HepG2 (cell line): ENCODE measurements at regions not wholly inside any gene's neighbourhood (a gene's known extent, or its start where the extent isn't known, plus 50 kb on each side); places are given as distances from the start of the nearest gene placed in this dataset.

ENCODE experiments used
- ATAC-seq: fragments of 200-7000 bp; cut with Tn5 transposase; 3 replicates; pipeline ENCODE4 v1.9.1; 2020; ENCODE audit warnings: mild to moderate bottlenecking, moderate library complexity
- BruUV-seq: library from RNA; stranded (reverse); fragments of 400-500 nt; replicated peaks from 2 replicates; lab custom pipeline; 2021; lab: Mats Ljungman, UMichigan
- CTCF ChIA-PET: fragments of 300-600 bp; formaldehyde crosslinking; extraction: SDS; loops from one replicate; lab custom pipeline; 2021; ENCODE audit warnings: low total read pairs, inconsistent platforms, low intra/inter-chr PET ratio; lab: Yijun Ruan, JAX
- POLR2A ChIA-PET: fragments of 350-600 bp; sonication (Branson Sonifier 250); formaldehyde crosslinking; loops from one replicate; lab custom pipeline; 2020; ENCODE audit warnings: antibody characterized with exemption, inconsistent platforms; lab: Yijun Ruan, JAX
- DNase-seq: peaks from one replicate; pipeline ENCODE4 v3.0.0-alpha.2; 2015; ENCODE audit warnings: low spot score
- FAIRE-seq: peaks from 3 replicates; lab custom pipeline; 2011; peaks lifted over from hg19 to GRCh38; lab: Jason Lieb, UNC
- H2AFZ ChIP-seq: one replicate; pipeline ENCODE4 v1.6.1; 2011; ENCODE audit warnings: low read length, inconsistent platforms
- H3K27ac ChIP-seq: fragments of 300-600 bp; 3 replicates; pipeline ENCODE4 v1.8.0; 2011; ENCODE audit warnings: mixed run types, mild to moderate bottlenecking, mixed read lengths, low read length, inconsistent platforms; ENCODE audit not compliant: insufficient read depth; ENCODE audit errors: extremely low read length
- H3K27me3 ChIP-seq, 2 experiments: fragments of 200-600 bp in 1 of 2; 2 replicates in 1 of 2; 3 replicates in 1 of 2; pipeline versions ENCODE4 v1.6.0 to v1.8.0; 2011; ENCODE audit warnings: low read length in 2 of 2, mild to moderate bottlenecking in 2 of 2, moderate library complexity in 2 of 2, inconsistent platforms in 1 of 2; ENCODE audit not compliant: insufficient read depth in 2 of 2, control insufficient read depth in 1 of 2
- H3K36me3 ChIP-seq, 2 experiments: fragments of 200-600 bp in 1 of 2; replicated peaks in 1 of 2; 2 replicates in 1 of 2; 3 replicates in 1 of 2; pipeline versions ENCODE4 v1.5.1 to v1.8.0; 2011; ENCODE audit warnings: low read length in 2 of 2, inconsistent platforms in 1 of 2; ENCODE audit not compliant: insufficient read depth in 2 of 2, control insufficient read depth in 1 of 2
- H3K4me1 ChIP-seq: 2 replicates; pipeline ENCODE4 v1.5.1; 2012; ENCODE audit warnings: low read length, inconsistent platforms; ENCODE audit not compliant: insufficient read depth
- H3K4me2 ChIP-seq: 2 replicates; pipeline ENCODE4 v1.6.0; 2011; ENCODE audit warnings: low read depth, low read length, inconsistent platforms
- H3K4me3 ChIP-seq, 3 experiments: fragments of 200-600 bp in 1 of 3; sonication (generic), shearing (Covaris generic) in 1 of 3; replicated peaks in 1 of 3; 2 replicates each; pipeline ENCODE4 v1.5.1; 2011 to 2016; ENCODE audit warnings: low read length in 3 of 3, inconsistent platforms in 2 of 3, low read depth in 2 of 3, mild to moderate bottlenecking in 2 of 3, control low read depth in 1 of 3, mixed read lengths in 1 of 3; ENCODE audit not compliant: insufficient read depth in 1 of 3
- H3K79me2 ChIP-seq: one replicate; pipeline ENCODE4 v1.6.1; 2011; ENCODE audit warnings: low read length, inconsistent platforms; ENCODE audit not compliant: insufficient read depth
- H3K9ac ChIP-seq: 2 replicates; pipeline ENCODE4 v1.6.0; 2011; ENCODE audit warnings: mild to moderate bottlenecking, low read depth, low read length, inconsistent platforms; ENCODE audit not compliant: insufficient read depth
- H3K9me3 ChIP-seq: 2 replicates; pipeline ENCODE4 v1.5.1; 2012; ENCODE audit warnings: mild to moderate bottlenecking, low read length
- H4K20me1 ChIP-seq: 2 replicates; pipeline ENCODE4 v1.6.0; 2011; ENCODE audit warnings: inconsistent platforms, mild to moderate bottlenecking, low read length, moderate library complexity; ENCODE audit not compliant: insufficient read depth
- CEBPG ChIP-seq: IDR thresholded peaks from 2 replicates; pipeline ENCODE4 v1.6.1; 2016
- HMG20A ChIP-seq: IDR thresholded peaks from 2 replicates; pipeline ENCODE4 v1.6.1; 2016; ENCODE audit warnings: borderline replicate concordance
- HMGA1 ChIP-seq: sonication (generic); formaldehyde crosslinking; conservative IDR thresholded peaks from 2 replicates; pipeline ENCODE4 v1.4.0; 2020; ENCODE audit warnings: missing genetic modification reagents
- HNRNPK ChIP-seq: fragments of 200-400 bp; formaldehyde crosslinking; IDR thresholded peaks from 2 replicates; pipeline ENCODE4 v1.6.1; 2018; ENCODE audit warnings: low read length, low read depth, moderate library complexity, mild to moderate bottlenecking; ENCODE audit not compliant: poor library complexity, severe bottlenecking
- KDM2A ChIP-seq: sonication (generic); formaldehyde crosslinking; IDR thresholded peaks from 2 replicates; pipeline ENCODE4 v1.4.0; 2020; ENCODE audit warnings: low read depth, missing genetic modification reagents, borderline replicate concordance
- NFYB ChIP-seq: sonication (generic); formaldehyde crosslinking; IDR thresholded peaks from 2 replicates; pipeline ENCODE4 v1.4.0; 2020; ENCODE audit warnings: missing genetic modification reagents
- SIX4 ChIP-seq: sonication (generic); formaldehyde crosslinking; IDR thresholded peaks from 2 replicates; pipeline ENCODE4 v1.4.0; 2020; ENCODE audit warnings: missing genetic modification reagents
- SRSF4 ChIP-seq: fragments of 200-400 bp; formaldehyde crosslinking; IDR thresholded peaks from one replicate; pipeline ENCODE4 v1.6.1; 2018; ENCODE audit warnings: mild to moderate bottlenecking, low read depth, low read length, moderate library complexity; ENCODE audit not compliant: poor library complexity, severe bottlenecking
- ZFP82 ChIP-seq: sonication (generic); formaldehyde crosslinking; IDR thresholded peaks from 2 replicates; pipeline ENCODE4 v1.5.1; 2020; ENCODE audit warnings: mild to moderate bottlenecking, missing genetic modification reagents, borderline replicate concordance
- ZHX2 ChIP-seq, 2 experiments: sonication (generic) in 1 of 2; formaldehyde crosslinking in 1 of 2; IDR thresholded peaks; 2 replicates each; pipeline versions ENCODE4 v1.6.1 to v1.9.0; 2014 to 2022; ENCODE audit warnings: antibody characterized with exemption in 1 of 2, borderline replicate concordance in 1 of 2, inconsistent platforms in 1 of 2, low read depth in 1 of 2, missing genetic modification reagents in 1 of 2
- ZNF235 ChIP-seq: sonication (generic); formaldehyde crosslinking; IDR thresholded peaks from 2 replicates; pipeline ENCODE4 v1.8.1; 2023; ENCODE audit warnings: mild to moderate bottlenecking, missing genetic modification reagents, borderline replicate concordance
- ZNF609 ChIP-seq: sonication (generic); formaldehyde crosslinking; IDR thresholded peaks from 2 replicates; pipeline ENCODE4 v1.4.0; 2020; ENCODE audit warnings: mild to moderate bottlenecking, missing genetic modification reagents, borderline replicate concordance
- ZNF644 ChIP-seq: IDR thresholded peaks from 2 replicates; pipeline ENCODE4 v1.6.1; 2016; ENCODE audit warnings: low read depth
- ZSCAN31 ChIP-seq: sonication (generic); formaldehyde crosslinking; IDR thresholded peaks from 2 replicates; pipeline ENCODE4 v1.5.0; 2020; ENCODE audit warnings: low read depth, mild to moderate bottlenecking, missing genetic modification reagents
- WGBS: methylation state at CpG from one replicate; pipeline ENCODE4 v1.1.6; 2017; ENCODE audit warnings: low lambda C conversion rate; 5-methylcytosine and 5-hydroxymethylcytosine counted together
- in situ Hi-C: cut with HindIII; loops from 2 replicates; pipeline ENCODE4 v1.10.0; 2017; ENCODE audit warnings: low pct_unique_long_range_greater_than_20kb; ENCODE audit not compliant: extremely low pct_ligation_motif_present
- intact Hi-C: fragments of 100-400 bp; cut with micrococcal nuclease; formaldehyde crosslinking; loops from one replicate; pipeline ENCODE4 v1.10.0; 2022; ENCODE audit not compliant: unreplicated experiment

GRCh38 chr15:69854521-69855181, 243.1 kb downstream of the TLE3 start:
- Histone ChIP-seq H3K9ac (no peak overlapping the region), H3K4me3 (no peak overlapping the region), H3K27ac (no peak overlapping the region), H4K20me1 (no peaks in the 10 kb centered on the region), H3K27me3 (peaks cover 6 to 29% of the 10 kb centered on the region in 2 experiments; a peak in 4 of 5 replicates), H3K9me3 (no peaks in the 10 kb centered on the region), H3K4me2 (no peak overlapping the region), H2AFZ (no peak overlapping the region), H3K4me1 (no peaks in the 10 kb centered on the region), H3K36me3 (no peaks in the 10 kb centered on the region), H3K79me2 (no peaks in the 10 kb centered on the region)
- no peak for FAIRE-seq
- no TSS peak for BruUV-seq
- ChIA-PET CTCF (no interaction called here), POLR2A (no interaction called here)
- in situ Hi-C loops, result no loop called here
- 34% methylated on average over 9 of the region's 11 CpGs for WGBS
- intact Hi-C loops, result no loop called here
- no peak for ATAC-seq
- DNase-seq, result no peak
- TF ChIP-seq ZFP82 (CRISPR knock-in tag) (no peak), HNRNPK (no peak), HMG20A (CRISPR knock-in tag) (no peak), NFYB (CRISPR knock-in tag) (no peak), ZHX2 (IDR thresholded peaks at IDR 0.05; ENCODE audit: low read depth) (no peak), ZHX2 (CRISPR knock-in tag; IDR thresholded peaks at IDR 0.05; ENCODE audit: borderline replicate concordance) (no peak), SRSF4 (no peak), KDM2A (CRISPR knock-in tag) (no peak), ZSCAN31 (CRISPR knock-in tag) (no peak), CEBPG (no peak), ZNF609 (no peak), HMGA1 (no peak), ZNF644 (CRISPR knock-in tag) (no peak), SIX4 (CRISPR knock-in tag) (no peak), ZNF235 (no peak)
